Activated T-helper 17 cell treated with anti-CD3 and anti-CD28 coated beads, Interleukin-2, amount 50 U/mL, for 72 hours (primary cell): ENCODE measurements at regions not wholly inside any gene's neighbourhood (a gene's known extent, or its start where the extent isn't known, plus 50 kb on each side); places are given as distances from the start of the nearest gene placed in this dataset.
"Not testable (repeated sequence)": the region's sequence is repeated elsewhere in the genome, so short reads cannot be mapped to it uniquely, and the experiment has no call there.

Experiments
- ATAC-seq: fragments of 150-1000 bp; cut with Tn5 transposase; replicated peaks from 2 replicates; pipeline ENCODE4 v1.10.0; 2021; ENCODE audit warnings: mild to moderate bottlenecking, moderate library complexity
- H3K27ac Mint-ChIP-seq: one replicate; pipeline ENCODE4 v1.8.0; 2022; ENCODE audit warnings: mixed read lengths
- H3K27me3 Mint-ChIP-seq: one replicate; pipeline ENCODE4 v1.8.0; 2022; ENCODE audit warnings: mixed read lengths
- H3K36me3 Mint-ChIP-seq: one replicate; pipeline ENCODE4 v1.8.0; 2022; ENCODE audit warnings: low read depth, mild to moderate bottlenecking, mixed read lengths
- H3K4me1 Mint-ChIP-seq: one replicate; pipeline ENCODE4 v1.8.0; 2022; ENCODE audit warnings: mixed read lengths
- H3K4me3 Mint-ChIP-seq: one replicate; pipeline ENCODE4 v1.8.0; 2022; ENCODE audit warnings: mild to moderate bottlenecking, mixed read lengths
- H3K9me3 Mint-ChIP-seq: one replicate; pipeline ENCODE4 v1.8.0; 2022; ENCODE audit warnings: mixed read lengths

- ATAC-seq, result no peak
- no peak overlapping the region for H3K27ac Mint-ChIP-seq
- H3K27me3 Mint-ChIP-seq, result peaks cover 19% of the 10 kb centered on the region
Measured at GRCh38 chr12:111248236-111249017, 120.5 kb downstream of the PHETA1 start.

GRCh38 chr12:111247083-111247783, 121.7 kb downstream of the PHETA1 start:
- Mint-ChIP-seq H3K27ac (no peak overlapping the region), H3K36me3 (no peaks in the 10 kb centered on the region)

More at GRCh38 chr12:111248236-111249017, 120.5 kb downstream of the PHETA1 start:
- Mint-ChIP-seq H3K9me3 (no peaks in the 10 kb centered on the region), H3K36me3 (no peaks in the 10 kb centered on the region), H3K4me3 (no peak overlapping the region), H3K4me1 (no peaks in the 10 kb centered on the region)

GRCh38 chr12:111246477-111247011, 122.4 kb downstream of the PHETA1 start:
- Mint-ChIP-seq H3K36me3 (no peaks in the 10 kb centered on the region), H3K4me3 (no peak overlapping the region), H3K9me3 (no peaks in the 10 kb centered on the region), H3K27ac (no peak overlapping the region), H3K4me1 (no peaks in the 10 kb centered on the region), H3K27me3 (peaks cover 9% of the 10 kb centered on the region)
- ATAC-seq, result no peak

More at GRCh38 chr12:111247083-111247783, 121.7 kb downstream of the PHETA1 start:
- no peak for ATAC-seq
- Mint-ChIP-seq H3K27me3 (peaks cover 9% of the 10 kb centered on the region), H3K4me1 (no peaks in the 10 kb centered on the region), H3K9me3 (no peaks in the 10 kb centered on the region), H3K4me3 (no peak overlapping the region)

- no peaks in the 10 kb centered on the region for H3K36me3 Mint-ChIP-seq
- H3K27ac Mint-ChIP-seq, result no peak overlapping the region
- no peak overlapping the region for H3K4me3 Mint-ChIP-seq
- H3K4me1 Mint-ChIP-seq, result no peaks in the 10 kb centered on the region
- ATAC-seq, result no peak
- peaks cover 6% of the 10 kb centered on the region for H3K27me3 Mint-ChIP-seq
- H3K9me3 Mint-ChIP-seq, result no peaks in the 10 kb centered on the region
Measured at GRCh38 chr12:111245701-111246476, 123.0 kb downstream of the PHETA1 start.

GRCh38 chr12:111244673-111245072, 124.2 kb downstream of the PHETA1 start:
- H3K4me1 Mint-ChIP-seq, result no peaks in the 10 kb centered on the region
- no peak overlapping the region for H3K27ac Mint-ChIP-seq
- H3K27me3 Mint-ChIP-seq, result peaks cover 4% of the 10 kb centered on the region
- H3K4me3 Mint-ChIP-seq, result no peak overlapping the region
- H3K9me3 Mint-ChIP-seq, result no peaks in the 10 kb centered on the region
- no peaks in the 10 kb centered on the region for H3K36me3 Mint-ChIP-seq
- no peak for ATAC-seq

GRCh38 chr12:111242817-111243216, 126.1 kb downstream of the PHETA1 start:
- not testable (repeated sequence) for H3K27me3 Mint-ChIP-seq, ATAC-seq, H3K27ac Mint-ChIP-seq, H3K36me3 Mint-ChIP-seq, H3K9me3 Mint-ChIP-seq, H3K4me3 Mint-ChIP-seq, H3K4me1 Mint-ChIP-seq

- H3K36me3 Mint-ChIP-seq, result no peaks in the 10 kb centered on the region
- peaks cover 9% of the 10 kb centered on the region for H3K27me3 Mint-ChIP-seq
- no peak for ATAC-seq
- H3K27ac Mint-ChIP-seq, result no peak overlapping the region
- no peak overlapping the region for H3K4me3 Mint-ChIP-seq
- H3K4me1 Mint-ChIP-seq, result no peaks in the 10 kb centered on the region
- H3K9me3 Mint-ChIP-seq, result no peaks in the 10 kb centered on the region
Measured at GRCh38 chr12:111242184-111242583, 126.7 kb downstream of the PHETA1 start.

GRCh38 chr12:111240374-111240773, 128.5 kb downstream of the PHETA1 start:
- ATAC-seq, result no peak
- Mint-ChIP-seq H3K9me3 (peaks cover 3% of the 10 kb centered on the region), H3K27ac (no peak overlapping the region), H3K27me3 (peaks cover 10% of the 10 kb centered on the region), H3K4me1 (no peaks in the 10 kb centered on the region), H3K4me3 (no peak overlapping the region), H3K36me3 (no peaks in the 10 kb centered on the region)

- Mint-ChIP-seq H3K4me3 (no peak overlapping the region), H3K4me1 (no peaks in the 10 kb centered on the region), H3K27ac (no peak overlapping the region), H3K27me3 (peaks cover 10% of the 10 kb centered on the region), H3K36me3 (no peaks in the 10 kb centered on the region), H3K9me3 (peaks cover 3% of the 10 kb centered on the region)
- no peak for ATAC-seq
Measured at GRCh38 chr12:111239235-111239634, 129.7 kb downstream of the PHETA1 start.

GRCh38 chr12:111238075-111238734, 130.7 kb downstream of the PHETA1 start:
- no peaks in the 10 kb centered on the region for H3K4me1 Mint-ChIP-seq
- H3K27me3 Mint-ChIP-seq, result peaks cover 15% of the 10 kb centered on the region
- no peak overlapping the region for H3K4me3 Mint-ChIP-seq
- no peak overlapping the region for H3K27ac Mint-ChIP-seq
- H3K36me3 Mint-ChIP-seq, result no peaks in the 10 kb centered on the region
- ATAC-seq, result no peak
- H3K9me3 Mint-ChIP-seq, result peaks cover 3% of the 10 kb centered on the region

GRCh38 chr12:111234491-111234890, 134.4 kb downstream of the PHETA1 start:
- H3K27ac Mint-ChIP-seq, ATAC-seq, H3K9me3 Mint-ChIP-seq, H3K4me1 Mint-ChIP-seq, H3K36me3 Mint-ChIP-seq, H3K4me3 Mint-ChIP-seq: not testable (repeated sequence)
- peaks cover 33% of the 10 kb centered on the region for H3K27me3 Mint-ChIP-seq

GRCh38 chr12:111233786-111234185, 135.1 kb downstream of the PHETA1 start:
- H3K27me3 Mint-ChIP-seq, result peaks cover 38% of the 10 kb centered on the region
- no peaks in the 10 kb centered on the region for H3K4me1 Mint-ChIP-seq
- ATAC-seq, result no peak
- H3K9me3 Mint-ChIP-seq, result peaks cover 3% of the 10 kb centered on the region
- H3K36me3 Mint-ChIP-seq, result no peaks in the 10 kb centered on the region
- no peak overlapping the region for H3K4me3 Mint-ChIP-seq
- no peak overlapping the region for H3K27ac Mint-ChIP-seq

- no peaks in the 10 kb centered on the region for H3K9me3 Mint-ChIP-seq
- H3K27me3 Mint-ChIP-seq, result peaks cover 36% of the 10 kb centered on the region
- H3K36me3 Mint-ChIP-seq, result no peaks in the 10 kb centered on the region
- H3K4me3 Mint-ChIP-seq, result no peak overlapping the region
- no peak for ATAC-seq
- H3K4me1 Mint-ChIP-seq, result no peaks in the 10 kb centered on the region
- no peak overlapping the region for H3K27ac Mint-ChIP-seq
Measured at GRCh38 chr12:111230649-111231048, 138.2 kb downstream of the PHETA1 start.
